GM21576 (cell line): ENCODE measurements at regions not wholly inside any gene's neighbourhood (a gene's known extent, or its start where the extent isn't known, plus 50 kb on each side); places are given as distances from the start of the nearest gene placed in this dataset.

ENCODE experiments used
- ATAC-seq: cut with Tn5 transposase; IDR thresholded peaks from one replicate; pipeline ENCODE4 v1.9.1; 2021; ENCODE audit warnings: mild to moderate bottlenecking, moderate library complexity; ENCODE audit not compliant: unreplicated experiment

DNA sequence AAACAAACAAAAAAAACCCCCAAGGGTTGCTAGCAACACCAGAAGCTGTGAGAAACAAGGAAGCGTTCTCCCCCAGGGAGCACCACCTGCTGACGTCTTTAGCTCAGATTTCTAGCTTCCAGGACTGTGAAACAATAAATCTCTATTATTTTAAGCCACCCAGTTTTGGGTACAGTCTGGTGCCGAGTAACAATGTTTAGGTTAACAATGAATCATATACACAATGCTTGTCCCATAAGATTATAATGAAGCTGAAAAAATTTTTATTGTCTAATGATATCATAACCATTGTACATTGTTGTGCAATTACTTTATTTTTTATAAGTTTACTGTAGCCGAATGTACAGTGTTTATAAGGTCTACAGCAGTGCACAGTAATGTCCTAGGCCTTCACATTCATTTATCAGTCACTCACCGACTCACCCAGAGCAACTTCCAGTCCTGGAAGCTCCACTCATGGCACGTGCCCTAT is 72.1 kb upstream of the CAB39 start:
- no peak for ATAC-seq

GRCh38 chr2:230642966-230643365 is 69.7 kb upstream of the CAB39 start:
- no peak for ATAC-seq

DNA sequence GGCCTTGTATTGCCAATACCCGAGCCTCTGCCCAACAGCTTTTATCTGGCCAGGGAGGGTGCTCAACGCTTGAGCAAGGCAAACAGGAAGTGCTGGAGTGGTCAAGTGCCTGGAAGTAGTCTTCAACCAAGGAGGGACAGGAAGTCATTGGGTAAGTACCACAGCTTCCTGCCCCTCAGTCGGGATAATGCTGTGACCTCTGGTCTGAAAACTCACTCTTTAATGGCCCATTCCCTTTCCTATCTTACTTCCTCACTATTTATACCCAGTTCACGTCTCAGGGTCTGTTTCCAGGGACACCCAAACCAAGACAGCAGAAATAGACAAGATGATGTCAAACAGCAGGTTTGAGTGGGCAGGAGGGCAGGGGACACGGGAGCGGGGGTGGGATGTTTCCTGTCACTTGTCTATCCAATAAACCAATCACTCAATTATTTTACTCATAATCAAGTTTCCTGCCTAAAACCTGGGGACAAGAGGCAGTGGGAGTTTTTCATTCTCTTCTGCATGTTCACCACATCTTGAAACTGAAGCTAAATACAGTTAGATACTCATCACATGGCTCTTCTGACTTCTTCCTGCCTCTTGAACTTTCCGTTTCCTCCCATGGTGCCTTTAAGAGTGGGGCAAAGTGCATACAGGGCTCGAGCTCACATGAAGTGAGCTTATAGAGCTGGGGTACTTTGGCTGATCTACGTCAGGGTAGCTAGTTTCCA is 68.9 kb upstream of the CAB39 start:
- peak; percentile 84 for ATAC-seq

GRCh38 chr2:230644356-230644935 is 68.2 kb upstream of the CAB39 start:
- no peak for ATAC-seq

DNA sequence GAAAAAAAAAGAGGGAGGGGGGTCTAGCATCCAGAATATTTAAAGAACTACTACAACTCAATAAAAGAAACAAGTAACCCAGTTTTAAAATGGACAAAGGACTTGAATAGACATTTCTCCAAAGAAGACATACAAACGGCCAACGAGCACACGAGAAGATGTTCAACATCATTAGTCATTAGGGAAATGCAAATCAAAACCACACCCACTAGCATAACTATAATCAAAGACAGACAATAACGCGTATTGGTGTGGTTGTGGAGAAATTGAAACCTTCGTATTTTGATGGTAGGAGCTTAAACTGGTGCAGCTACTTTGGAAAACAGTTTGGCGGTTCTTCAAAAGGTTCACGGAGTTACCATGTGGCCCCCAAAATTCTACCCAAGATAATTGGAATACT is 64.3 kb upstream of the CAB39 start:
- ATAC-seq = no peak

DNA sequence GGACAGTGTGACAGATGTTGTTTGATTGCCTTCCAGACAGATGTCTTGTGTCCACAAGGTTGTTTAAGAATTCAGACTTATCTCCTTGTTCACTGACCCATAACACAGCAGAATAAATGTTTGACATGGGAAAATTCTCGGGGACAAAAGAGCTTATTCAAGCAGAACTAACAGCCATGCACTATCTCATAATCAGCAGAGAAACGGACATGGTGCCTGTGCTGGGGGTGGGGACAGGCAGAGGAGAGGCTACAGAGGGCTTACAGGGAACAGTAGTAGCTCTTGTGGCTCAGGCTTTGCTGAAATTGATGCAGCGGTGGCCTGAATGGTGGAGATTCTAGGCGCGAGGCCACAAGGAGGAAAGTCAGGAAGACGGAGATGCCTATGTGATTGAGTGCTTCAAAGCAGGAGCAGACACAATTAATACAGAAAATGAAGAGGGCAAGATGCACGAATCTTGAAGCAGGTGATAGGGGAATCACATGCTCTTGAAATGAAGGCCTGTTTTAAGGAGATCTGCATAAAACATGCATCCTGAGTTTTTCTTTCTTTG is 62.0 kb upstream of the CAB39 start:
- ATAC-seq = no peak

- no peak for ATAC-seq
Observed at GRCh38 chr2:230654057-230654456, 58.6 kb upstream of the CAB39 start.

- ATAC-seq = no peak
Observed at GRCh38 chr2:230657462-230657861, 55.2 kb upstream of the CAB39 start.

- no peak for ATAC-seq
Observed at GRCh38 chr2:230657906-230658305, 54.7 kb upstream of the CAB39 start.

GRCh38 chr2:230658577-230658876 is 54.1 kb upstream of the CAB39 start:
- ATAC-seq = no peak

GRCh38 chr2:230658877-230659652 is 53.6 kb upstream of the CAB39 start:
- ATAC-seq = peak; percentile 38

- ATAC-seq = no peak
Observed at GRCh38 chr2:230660294-230661060, 52.2 kb upstream of the CAB39 start.

DNA sequence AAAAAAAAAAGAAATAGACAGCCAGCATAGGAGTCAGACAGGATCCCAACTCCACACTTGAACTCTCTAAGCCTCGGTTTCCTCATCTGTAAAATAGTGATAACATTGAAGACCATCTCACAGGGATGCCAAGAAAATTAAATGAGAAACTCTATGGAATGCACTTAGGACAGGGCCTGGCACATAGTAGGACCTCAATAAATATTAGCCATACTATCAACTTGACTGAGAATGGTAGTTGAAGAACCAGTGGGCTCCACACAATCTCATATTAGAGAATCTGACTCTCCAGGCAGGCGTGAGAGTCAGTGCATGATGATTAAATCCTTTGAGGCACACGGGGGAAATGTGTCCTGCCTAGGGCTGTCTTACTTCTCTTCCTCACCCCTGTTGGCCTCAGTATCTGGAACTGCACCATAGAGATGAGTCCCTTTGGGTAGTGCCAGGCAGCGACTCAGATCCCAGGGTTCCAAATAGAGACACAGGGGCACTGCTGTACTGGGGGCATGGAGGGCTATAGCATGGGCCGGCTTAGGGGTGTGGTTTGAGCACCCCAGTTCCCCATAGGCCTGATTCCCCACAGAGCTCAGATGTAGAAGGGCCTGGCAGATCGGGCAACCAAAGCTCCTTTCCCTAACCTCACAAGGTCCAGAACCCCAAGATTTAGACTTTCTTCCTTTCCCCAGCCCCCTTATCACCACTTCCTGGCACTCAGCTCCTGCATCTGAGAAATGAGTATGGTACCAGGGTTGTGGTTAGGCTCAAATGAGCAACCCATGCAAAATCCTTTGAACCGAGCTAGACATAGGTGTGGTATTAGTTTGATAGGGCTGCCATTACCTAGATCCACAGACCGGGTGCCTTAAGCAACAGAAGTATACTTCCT is 51.3 kb upstream of the CAB39 start:
- peak; percentile 28 for ATAC-seq
